ENCODE measurements at regions not wholly inside any gene's neighbourhood (a gene's known extent, or its start where the extent isn't known, plus 50 kb on each side); places are given as distances from the start of the nearest gene placed in this dataset.
"Not testable (repeated sequence)": the region's sequence is repeated elsewhere in the genome, so short reads cannot be mapped to it uniquely, and the experiment has no call there.

DNA sequence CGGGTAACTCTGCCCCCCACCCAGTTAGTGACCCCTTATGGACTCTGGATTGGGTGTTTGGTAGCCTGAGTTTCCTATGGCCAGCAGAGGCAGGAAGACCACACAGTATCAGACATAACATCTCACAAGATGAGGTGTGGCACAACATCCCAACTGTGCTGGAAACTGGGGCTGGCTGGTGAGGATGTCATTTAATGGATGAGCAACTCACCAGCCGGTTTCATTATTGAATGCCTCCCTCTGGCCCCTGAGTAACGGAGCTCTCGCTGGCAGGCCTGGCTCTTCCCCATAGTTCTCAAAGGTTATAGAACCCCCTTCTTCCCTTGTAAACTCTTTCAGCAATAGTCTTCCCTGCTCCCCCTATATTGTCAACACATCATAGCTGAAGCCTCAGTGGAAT is 195.0 kb downstream of the BCL11A start:
- DNase-seq (ENCODE audit: low read depth in 4 of 4, low spot score in 3 of 4) = no peak

DNA sequence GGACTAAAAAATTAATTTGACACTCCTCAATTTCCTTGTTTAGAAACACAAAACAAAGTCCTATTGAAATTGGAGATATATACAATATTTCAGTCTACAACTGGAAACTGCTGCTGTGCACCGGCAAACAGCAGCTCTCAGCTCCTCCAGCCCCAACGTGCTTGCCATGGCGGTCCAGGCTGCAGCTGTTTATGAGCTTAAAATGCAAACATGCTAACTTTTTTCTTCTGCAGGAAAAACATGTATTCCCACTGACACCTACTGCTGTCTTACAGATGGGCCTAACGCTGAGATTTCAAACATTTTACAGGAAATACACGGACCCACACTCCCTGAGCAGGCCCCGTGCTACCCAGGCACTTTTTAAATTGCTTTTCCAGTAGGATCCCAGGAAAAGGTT is 195.5 kb downstream of the BCL11A start:
- DNase-seq (ENCODE audit: low read depth in 4 of 4, low spot score in 3 of 4) = no peak

DNA sequence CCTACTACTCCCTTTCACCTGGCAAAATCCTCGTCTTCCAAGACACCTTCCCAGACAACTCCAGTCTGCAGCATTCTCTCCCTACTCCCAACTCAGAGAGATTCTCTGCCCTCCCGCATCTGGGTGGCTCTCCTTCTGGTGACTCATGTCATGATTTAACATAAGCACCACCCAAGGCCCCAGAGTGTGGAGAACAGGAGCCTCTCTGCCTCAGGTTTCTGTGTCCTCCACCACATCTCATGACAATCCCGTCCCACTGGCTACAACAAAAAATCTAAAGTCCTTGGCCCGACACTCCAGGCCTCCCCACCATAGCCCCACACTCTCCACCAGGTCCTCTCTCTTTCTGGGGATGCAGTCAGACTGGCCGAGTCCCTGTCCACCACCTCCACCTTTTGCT is 197.1 kb downstream of the BCL11A start:
- DNase-seq (ENCODE audit: low read depth in 4 of 4, low spot score in 3 of 4) = no peak

DNA sequence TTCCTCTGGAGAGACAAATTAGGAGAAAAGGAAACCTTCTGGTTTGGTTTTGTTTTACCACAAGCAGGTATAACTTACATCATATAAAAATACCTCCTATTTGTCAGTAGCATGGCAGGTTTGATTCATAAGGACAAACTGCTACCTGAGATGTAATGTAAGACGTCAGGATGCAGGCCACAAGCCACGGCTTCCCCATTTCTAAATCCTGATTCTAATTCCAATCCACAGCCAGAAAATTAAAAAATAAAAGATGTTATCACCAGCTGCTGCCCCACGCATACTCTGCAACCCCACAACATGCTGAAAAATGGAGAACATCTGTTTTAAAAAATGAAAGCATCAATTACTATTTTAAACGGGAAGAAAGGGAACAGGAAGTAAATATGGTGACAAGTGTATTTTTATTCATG is 197.6 kb downstream of the BCL11A start:
- DNase-seq (ENCODE audit: low read depth in 4 of 4, low spot score in 3 of 4) = no peak

DNA sequence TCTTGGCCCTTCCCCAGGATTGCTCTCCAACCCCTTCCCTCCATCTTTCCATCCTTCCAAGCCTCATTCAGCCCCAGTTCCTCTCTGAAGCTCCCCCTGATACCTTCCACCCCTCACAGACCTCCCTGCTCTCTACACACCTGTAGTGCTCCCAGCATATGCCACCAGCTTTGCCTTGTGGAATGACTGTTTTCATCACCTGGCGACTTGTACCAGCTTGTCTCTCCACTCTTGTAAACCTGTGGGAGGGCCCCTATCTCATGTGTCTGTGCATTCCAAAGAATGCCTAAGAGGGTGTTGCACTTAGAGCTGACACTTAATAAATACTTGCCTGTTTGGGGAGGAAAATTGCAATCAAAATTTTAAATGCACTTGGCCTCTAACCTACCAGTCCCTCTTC is 198.7 kb downstream of the BCL11A start:
- DNase-seq (ENCODE audit: low read depth in 4 of 4, low spot score in 3 of 4) = no peak

DNA sequence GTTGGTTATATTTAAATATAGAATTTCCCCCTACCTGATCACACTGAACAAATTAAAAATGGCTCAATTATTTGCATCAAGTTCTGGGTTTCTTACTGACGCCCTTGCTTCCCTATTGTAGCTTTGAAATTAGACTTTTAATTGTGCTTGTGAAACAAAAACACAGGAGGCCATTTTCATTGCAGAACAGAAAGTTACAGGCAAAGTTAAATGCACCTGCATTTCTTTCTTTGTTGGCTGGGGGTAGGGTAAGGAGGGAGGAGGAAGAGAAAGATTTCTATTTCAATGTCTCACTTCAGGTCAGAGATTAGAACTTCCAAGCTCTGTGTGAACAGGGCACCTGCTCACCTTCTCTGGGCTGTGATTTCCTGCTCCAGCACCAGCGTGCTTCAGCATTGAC is 199.6 kb downstream of the BCL11A start:
- DNase-seq (ENCODE audit: low read depth in 4 of 4, low spot score in 3 of 4) = no peak

DNA sequence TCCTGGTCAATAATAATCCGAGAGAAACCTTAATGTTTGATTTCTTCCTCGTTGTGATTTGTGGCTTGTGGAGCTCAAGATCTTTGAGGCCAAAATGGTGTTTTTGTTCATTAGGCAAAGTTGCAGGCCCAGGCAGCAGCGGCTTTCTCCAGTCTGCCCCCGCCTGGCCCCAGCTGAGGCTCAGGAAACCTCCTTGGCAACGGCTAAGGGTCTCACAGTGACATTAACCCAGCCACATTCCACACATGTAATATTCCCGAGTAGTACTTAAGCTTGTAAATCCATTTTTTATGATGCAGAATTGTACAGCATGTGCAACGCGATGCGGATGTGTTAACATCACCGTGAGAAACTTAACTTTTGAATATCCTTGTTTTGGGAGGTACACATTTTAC is 200.1 kb downstream of the BCL11A start:
- peak in 3 of 4 donors; percentile 13 to 16 (median 14) for DNase-seq (ENCODE audit: low read depth in 4 of 4, low spot score in 3 of 4)

DNA sequence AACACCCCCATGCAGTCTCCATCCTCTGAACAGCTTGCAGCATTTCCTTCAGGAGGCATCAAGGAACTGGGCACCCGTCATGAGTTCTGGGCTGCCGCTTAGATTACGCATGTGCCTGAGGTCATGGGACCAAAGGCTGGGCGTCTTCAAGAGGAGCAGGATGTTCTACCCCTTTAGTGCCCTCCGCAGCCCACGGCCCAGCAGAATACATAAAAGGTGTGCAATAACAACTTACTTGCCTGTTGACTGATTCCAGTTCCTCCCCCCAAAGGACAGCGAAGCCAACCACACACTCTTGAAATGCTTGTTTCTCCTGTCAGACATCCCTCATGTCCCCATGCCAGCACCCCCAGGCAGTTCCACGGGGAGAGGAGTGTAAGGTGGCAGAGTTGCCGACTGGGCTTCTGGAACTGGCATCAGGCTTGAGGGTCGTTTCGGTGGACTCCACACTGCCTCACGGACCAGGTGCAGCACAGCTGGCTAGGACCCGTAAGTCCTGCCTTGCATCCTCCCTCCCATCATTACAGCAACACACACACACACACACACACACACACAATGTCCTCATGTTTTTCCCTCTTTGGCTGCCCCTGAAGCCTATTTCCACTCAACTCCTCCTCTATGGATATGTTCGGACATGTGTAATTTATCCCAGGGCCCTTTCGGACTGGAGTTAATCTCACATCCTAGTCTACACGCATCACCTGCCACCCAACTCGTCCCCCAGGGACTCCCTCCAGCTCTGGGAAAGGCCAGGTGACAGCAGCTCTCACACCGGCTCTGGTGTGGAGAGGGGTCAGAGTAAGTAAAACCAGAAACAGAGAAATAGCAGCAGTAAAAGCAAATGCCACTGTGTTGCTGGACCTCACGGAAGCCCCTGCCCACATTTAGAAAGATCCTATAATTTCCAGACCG is 200.7 kb downstream of the BCL11A start:
- no peak for DNase-seq (ENCODE audit: low read depth in 4 of 4, low spot score in 3 of 4)

DNA sequence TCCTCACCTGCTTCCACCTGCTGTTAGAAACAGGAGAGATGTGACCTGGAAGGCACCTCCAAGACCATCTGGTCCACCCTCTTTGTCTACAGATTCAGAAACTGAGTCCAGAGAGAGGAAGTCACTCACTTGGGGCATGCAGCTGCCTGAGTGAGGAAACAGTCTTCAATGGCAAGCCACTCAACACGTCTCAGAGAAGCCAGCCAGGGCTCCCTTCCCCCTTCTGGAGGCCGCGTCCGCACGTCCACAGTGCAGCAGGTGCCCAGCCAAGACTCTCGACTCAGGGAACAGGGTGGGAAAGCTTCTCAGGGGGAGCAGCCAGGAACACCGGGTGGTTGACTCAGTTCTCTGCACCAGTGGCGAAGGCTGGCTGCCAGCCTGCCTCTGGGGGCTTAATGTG is 201.7 kb downstream of the BCL11A start:
- no peak for DNase-seq (ENCODE audit: low read depth in 4 of 4, low spot score in 3 of 4)

DNA sequence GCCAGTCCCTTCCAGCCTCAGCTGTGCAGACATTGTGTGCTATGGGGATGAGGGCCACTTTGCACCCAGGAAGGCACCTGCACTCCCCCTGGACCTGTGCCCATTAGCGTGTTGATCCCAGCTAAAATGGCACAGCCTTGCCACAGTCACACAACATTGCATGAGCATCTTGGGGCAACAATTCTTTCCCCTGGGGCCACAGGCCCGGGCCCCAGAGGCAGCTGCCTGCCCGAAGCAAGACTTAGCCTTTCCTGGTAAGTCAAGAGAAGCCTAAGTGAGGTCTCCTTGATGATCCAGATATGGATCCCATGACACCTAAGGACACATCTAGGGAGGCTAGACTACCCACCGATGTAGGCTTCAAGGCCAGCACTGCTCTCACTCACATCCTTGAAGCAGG is 202.1 kb downstream of the BCL11A start:
- DNase-seq (ENCODE audit: low read depth in 4 of 4, low spot score in 3 of 4) = no peak

DNA sequence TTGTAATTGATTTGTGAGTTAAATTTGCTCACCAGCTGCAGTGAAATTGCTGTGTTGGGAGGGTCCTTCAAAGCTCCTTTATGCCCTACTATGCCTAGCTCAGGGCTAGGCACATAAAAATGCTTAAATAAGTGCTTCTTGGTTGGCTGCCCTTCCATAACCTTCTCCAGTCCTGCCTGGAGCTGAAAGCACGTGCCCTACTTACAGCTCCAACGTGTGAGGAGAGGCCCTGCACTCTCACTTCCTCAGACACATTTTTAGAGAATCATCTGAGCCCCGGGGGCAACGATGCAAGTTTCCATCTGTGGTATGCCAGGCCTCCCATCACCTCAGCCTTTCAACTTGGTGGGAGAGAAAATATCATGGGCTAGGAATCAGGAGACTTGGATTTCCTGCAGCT is 202.7 kb downstream of the BCL11A start:
- no peak for DNase-seq (ENCODE audit: low read depth in 4 of 4, low spot score in 3 of 4)

DNA sequence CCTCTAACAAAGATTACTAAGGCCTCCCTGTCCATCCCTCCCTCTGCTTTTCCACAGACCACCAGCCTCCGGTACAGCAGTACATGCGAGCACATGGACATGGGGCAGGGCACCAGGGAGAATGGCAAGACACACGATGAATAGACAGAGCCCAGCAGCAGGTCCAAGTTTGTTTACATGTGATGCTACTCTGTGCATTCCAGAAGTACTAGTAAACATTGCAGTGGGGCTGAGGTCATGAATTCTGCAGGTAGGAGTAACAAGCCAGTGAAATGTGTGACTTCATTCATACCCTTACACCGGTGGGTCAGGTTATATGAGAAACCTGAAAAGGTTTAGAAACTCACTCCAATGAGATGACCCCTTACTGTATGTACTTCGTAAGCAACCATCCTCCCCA is 205.7 kb downstream of the BCL11A start:
- no peak for DNase-seq (ENCODE audit: low read depth in 4 of 4, low spot score in 3 of 4)

DNA sequence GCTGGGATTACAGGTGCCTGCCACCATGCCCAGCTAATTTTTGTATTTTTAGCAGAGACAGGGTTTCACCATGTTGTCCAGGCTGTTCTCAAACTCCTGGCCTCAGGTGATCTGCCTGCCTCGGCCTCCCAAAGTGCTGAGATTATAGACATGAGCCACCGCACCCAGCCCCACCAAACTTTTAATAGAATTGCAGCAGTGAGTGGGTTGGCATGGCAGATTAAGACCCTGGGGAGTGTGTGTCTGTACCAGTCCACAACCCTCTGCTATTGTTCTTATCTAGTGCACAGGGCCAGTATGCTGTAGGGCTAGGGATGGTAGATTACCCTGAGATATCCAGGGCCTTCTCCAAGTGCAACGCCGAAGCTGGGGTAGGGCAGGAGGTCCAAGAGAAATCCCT is 211.0 kb downstream of the BCL11A start:
- not testable (repeated sequence) for DNase-seq (ENCODE audit: low read depth in 4 of 4, low spot score in 3 of 4)

DNA sequence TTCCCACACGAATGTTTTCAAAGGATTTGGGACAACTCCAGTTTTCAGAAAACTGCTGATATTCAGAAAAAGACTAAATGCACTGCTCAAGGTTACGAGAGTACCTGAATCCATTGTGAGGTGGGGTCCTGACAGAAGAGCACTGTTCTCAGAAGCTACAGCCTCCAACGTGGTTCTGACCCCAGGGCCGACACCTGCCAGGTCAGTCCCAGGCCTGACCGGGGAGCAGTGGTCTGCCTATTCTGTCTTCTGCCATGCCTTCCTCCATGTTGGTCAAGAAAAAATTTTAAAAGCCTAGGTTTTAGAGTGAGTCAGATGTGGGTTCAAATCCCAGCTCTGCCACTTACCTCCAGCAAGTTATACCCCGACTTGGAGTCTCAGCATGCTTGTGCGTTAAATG is 212.3 kb downstream of the BCL11A start:
- no peak for DNase-seq (ENCODE audit: low read depth in 4 of 4, low spot score in 3 of 4)

DNA sequence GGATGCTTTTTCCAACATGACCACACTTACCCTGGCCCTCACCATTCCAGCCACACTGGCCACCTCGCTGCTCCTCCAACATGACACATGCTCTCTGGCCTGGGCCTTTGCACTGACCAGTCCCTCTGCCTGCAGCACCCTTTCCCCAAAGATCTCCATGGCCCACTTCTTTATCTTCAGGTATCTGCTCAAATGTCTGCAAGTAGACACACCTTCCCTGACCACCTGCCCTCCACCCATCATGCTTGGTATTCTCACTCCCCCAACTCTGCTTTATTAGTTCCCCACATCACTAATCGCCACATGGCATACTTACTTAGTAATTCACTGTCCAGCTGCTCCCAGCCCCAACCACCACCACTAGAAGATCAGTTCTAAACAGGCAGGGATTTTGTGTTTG is 214.2 kb downstream of the BCL11A start:
- no peak for DNase-seq (ENCODE audit: low read depth in 4 of 4, low spot score in 3 of 4)

DNA sequence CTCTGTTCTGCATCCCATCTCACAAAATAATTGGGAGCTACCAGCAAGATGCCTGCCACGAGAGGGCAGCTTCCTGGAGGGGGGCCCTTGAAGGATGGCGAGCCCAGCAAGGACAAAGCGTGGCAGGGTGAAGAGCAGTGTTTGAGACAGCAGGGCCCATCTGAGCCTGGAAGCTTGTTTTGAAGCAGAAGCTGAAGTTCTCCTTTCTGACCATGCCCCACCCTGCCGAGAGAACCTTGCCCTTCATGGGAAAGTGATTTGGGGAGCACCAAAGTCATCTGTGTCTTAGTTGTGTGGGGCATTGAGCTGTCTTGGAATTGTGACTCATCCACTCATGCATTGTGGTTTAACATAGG is 216.3 kb downstream of the BCL11A start:
- no peak for DNase-seq (ENCODE audit: low read depth in 4 of 4, low spot score in 3 of 4)

DNA sequence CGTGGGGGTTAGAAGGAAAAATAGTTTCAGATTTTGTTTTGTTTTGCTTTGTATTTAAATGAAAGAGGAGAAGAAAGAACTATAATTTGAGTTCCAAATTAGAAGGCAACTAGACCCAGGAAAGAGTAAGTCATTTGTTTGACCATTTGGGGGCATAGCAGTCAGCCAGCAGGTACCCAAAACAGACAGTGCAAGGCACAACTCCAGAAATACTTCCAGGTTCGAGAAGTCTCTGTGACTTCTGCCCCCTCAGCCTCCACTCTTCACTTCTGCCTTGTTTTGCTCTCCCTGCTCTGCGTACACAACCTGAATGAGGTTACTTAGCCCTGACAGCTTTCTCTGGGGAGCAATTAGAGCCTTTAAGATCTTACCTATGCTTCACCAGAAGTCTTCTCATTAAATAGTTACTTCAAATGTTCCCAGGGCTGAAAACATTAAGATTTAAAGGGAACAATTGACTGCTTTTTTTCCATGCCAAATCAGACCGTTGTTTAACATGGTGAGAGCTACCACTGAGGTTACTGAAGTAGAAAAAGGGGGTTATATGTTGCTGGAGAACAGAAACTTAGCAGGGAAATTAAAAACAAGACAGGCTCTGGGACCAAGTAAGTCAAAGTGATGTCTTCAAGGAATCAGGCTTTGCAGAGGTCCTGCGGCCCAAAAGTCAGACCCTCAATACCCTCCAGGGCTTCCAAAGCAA is 216.9 kb downstream of the BCL11A start:
- DNase-seq (ENCODE audit: low read depth in 4 of 4, low spot score in 3 of 4) = no peak

DNA sequence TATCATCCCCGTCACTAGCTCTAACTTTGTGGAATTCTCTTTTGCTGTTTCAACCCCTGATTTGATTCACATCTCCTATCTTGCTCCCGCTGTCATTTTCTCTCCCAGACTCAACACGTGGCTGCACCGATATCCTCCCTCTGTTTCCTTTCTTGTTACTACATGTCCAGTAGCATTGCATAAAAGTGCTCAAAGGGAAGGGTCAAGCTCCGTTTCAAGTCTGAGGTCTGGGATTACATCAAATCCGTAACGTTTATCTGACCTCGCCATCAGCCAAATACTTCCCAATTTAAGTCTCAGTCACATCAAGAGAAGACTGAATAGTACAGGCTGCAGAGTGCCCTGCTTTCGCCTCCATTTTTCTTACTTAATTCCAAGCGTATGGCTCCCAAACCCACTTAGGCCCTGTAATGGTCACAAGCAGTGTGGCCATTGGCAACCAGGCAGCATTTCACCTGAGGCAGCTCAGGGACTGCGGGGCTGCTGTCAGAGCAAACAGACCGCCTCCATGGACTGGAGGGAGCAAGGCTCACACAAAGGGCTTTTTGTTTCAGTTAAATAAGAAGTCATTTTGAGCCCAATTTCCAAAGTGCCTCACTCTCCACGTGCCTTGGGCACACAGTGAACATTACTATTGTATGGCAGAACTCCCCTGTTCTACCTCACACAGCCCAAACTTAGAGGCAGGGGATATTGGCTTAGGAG is 217.8 kb downstream of the BCL11A start:
- DNase-seq (ENCODE audit: low read depth in 4 of 4, low spot score in 3 of 4) = no peak

DNA sequence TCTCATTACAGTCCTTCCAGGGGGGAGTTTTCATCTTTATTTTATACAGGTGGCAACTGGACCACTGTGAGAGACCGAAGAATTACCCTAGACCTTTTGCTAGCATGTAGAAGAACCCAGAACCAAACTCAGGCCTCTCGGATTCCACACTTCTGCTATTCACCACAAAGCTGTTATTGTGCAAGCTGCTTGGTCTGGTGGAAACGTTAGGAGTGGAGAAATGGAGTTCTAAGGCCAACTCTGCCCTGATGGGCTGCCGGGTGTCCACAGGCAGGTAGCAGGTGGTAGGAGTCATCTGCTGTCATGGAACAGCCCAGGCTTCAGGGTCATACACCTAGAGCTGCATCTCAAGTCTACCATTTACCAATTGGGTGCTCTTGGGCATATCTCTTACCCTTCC is 218.8 kb downstream of the BCL11A start:
- no peak for DNase-seq (ENCODE audit: low read depth in 4 of 4, low spot score in 3 of 4)

DNA sequence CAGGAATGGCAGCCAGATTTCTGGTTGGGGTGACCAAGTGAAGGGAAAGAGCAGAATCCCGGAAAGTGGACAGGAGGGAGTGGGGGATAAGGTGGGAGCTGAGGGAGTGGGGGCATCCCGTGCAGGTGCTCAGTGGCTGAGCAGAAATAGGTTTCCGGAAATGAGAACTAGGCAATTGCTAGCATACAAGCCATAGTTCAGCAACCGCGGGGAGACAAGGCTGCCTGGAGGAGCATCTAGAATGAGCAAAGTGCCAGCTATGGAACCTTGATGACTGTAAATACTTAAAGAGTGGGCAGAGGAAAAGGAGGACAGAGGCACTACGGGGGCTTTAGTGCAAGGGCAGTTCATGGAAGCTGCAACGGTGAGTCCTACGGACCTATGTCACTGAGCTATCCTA is 220.2 kb downstream of the BCL11A start:
- DNase-seq (ENCODE audit: low read depth in 4 of 4, low spot score in 3 of 4) = no peak

DNA sequence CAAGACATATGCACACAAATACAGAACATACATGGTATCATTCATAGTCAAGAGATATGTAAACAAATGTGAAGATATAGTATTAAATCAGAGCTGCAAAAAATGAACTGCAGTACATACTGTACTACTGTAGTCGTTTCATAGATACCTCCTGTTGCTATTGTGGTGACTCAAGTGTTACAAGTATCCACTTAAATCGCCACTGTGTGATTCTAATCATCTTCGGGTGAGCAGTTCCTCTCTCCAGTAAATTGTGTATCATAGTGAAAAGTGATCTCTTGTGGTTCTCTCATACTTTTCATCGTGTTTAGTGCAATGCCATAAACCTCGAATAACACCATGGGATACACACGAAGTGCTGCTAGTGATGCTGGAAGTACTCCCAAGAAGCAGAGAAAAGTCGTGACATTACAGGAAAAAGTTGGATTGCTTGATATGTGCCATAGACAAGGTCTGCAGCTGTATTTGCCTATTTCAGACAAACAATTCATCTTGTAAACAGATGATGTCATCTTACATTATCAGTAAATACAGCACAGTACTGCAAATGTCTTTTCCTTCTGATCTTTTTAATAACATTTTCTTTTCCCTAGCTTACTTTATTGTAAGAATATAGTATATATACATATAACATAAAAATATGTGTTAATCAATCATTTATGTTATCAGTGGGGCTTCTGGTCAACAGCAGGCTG is 222.2 kb downstream of the BCL11A start:
- no peak for DNase-seq (ENCODE audit: low read depth in 4 of 4, low spot score in 3 of 4)

Data from right renal pelvis (tissue), 4 donors.